ENCODE measurements at regions not wholly inside any gene's neighbourhood (a gene's known extent, or its start where the extent isn't known, plus 50 kb on each side); places are given as distances from the start of the nearest gene placed in this dataset.

DNA sequence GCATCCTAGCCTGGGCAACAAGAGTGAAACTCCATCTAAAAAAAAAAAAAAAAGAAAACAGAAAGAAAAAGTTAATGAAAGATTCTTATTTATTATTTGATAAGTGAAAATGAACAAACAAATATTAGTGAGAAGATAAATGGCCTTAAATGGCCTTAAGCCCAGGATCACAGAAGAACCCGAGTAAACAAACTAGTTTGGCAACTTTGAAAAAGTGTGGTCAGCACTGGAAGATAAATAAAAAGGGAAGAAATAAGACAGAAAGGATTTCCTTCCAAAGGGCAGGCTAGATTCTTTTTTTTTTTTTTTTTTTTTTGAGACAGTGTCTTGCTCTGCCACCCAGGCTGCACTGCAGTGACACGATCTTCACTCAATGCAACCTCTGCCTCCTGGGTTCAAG, 692.4 kb downstream of the CPS1 start:
- Histone ChIP-seq H3K27ac (ENCODE audit: low read depth, low read length) (no peak overlapping the region), H2BK120ac (replicated peaks; ENCODE audit: low read depth, low read length) (no peak overlapping the region), H2BK15ac (ENCODE audit: low read length) (no peak overlapping the region), H2AK5ac (ENCODE audit: low read depth, low read length) (no peak overlapping the region), H3K36me3 (ENCODE audit: control insufficient read depth in 2 of 4, insufficient read depth in 4 of 4, low read length in 3 of 4) (no peaks in the 10 kb centered on the region), H4K91ac (replicated peaks; ENCODE audit: insufficient read length, low read length) (no peak overlapping the region), H3K79me1 (ENCODE audit: low read depth, low read length) (no peaks in the 10 kb centered on the region), H2AFZ (ENCODE audit: low read length) (no peak overlapping the region), H3K4me3 (ENCODE audit: extremely low read depth in 1 of 4, insufficient read depth in 2 of 4, low read depth in 3 of 4, low read length in 4 of 4) (no peak overlapping the region), H3K4ac (replicated peaks; ENCODE audit: insufficient read length, low read depth, low read length) (no peak overlapping the region), H3K23ac (ENCODE audit: insufficient read length) (no peak overlapping the region), H3K27me3 (replicated peaks in 1 of 4; ENCODE audit: control insufficient read depth in 3 of 4, extremely low read depth in 1 of 4, insufficient read depth in 3 of 4, low read length in 3 of 4) (no peaks in the 10 kb centered on the region), H2BK12ac (ENCODE audit: low read depth, low read length) (no peak overlapping the region), H3K79me2 (ENCODE audit: control insufficient read depth in 1 of 2, insufficient read depth in 2 of 2, low read length in 2 of 2) (no peaks in the 10 kb centered on the region), H3K4me1 (replicated peaks in 1 of 4; ENCODE audit: control insufficient read depth in 3 of 4, insufficient read depth in 4 of 4, low read length in 3 of 4) (no peaks in the 10 kb centered on the region; a peak in 1 of 7 replicates), H4K8ac (ENCODE audit: extremely low read depth, insufficient read depth, low read length) (no peak overlapping the region), H3K9ac (replicated peaks in 1 of 4; ENCODE audit: extremely low read depth in 1 of 4, low read depth in 3 of 4, low read length in 3 of 4) (no peak overlapping the region), H3K18ac (ENCODE audit: extremely low read depth, low read length) (no peak overlapping the region), H2BK20ac (ENCODE audit: low read length) (no peak overlapping the region), H3K56ac (replicated peaks; ENCODE audit: insufficient read length, low read depth, low read length) (no peak overlapping the region), H3K9me3 (ENCODE audit: insufficient read depth in 2 of 2, low read depth in 1 of 2, low read length in 1 of 2) (no peaks in the 10 kb centered on the region), H3K14ac (ENCODE audit: insufficient read length) (no peak overlapping the region), H3K4me2 (ENCODE audit: insufficient read depth in 1 of 2, low read depth in 2 of 2, low read length in 2 of 2) (no peak overlapping the region), H4K5ac (ENCODE audit: insufficient read length, low read depth, low read length) (no peak overlapping the region), H2BK5ac (ENCODE audit: low read depth, low read length) (no peak overlapping the region), H3K23me2 (ENCODE audit: low read depth, low read length) (no peaks in the 10 kb centered on the region), H4K20me1 (replicated peaks in 1 of 2; ENCODE audit: control insufficient read depth in 1 of 2, insufficient read depth in 2 of 2, low read length in 2 of 2) (no peaks in the 10 kb centered on the region)
- POLR2A ChIA-PET (ENCODE audit: partially characterized antibody), result no interaction called here
- FAIRE-seq (no peak), DNase-seq (ENCODE audit: low read depth in 1 of 2, low spot score in 2 of 2) (no peak)
- CTCF ChIA-PET (ENCODE audit: partially characterized antibody), result no interaction called here
- no peak for TF ChIP-seq RAD21 (IDR thresholded peaks at IDR 0.05 in 1 of 2, conservative IDR thresholded peaks at IDR 0.05 in 1 of 2; ENCODE audit: low read depth in 2 of 2, low read length in 2 of 2)
- TF ChIP-seq ASH2L (IDR thresholded peaks at IDR 0.05; ENCODE audit: low read length), result no peak
- TF ChIP-seq TAF1 (IDR thresholded peaks at IDR 0.05; ENCODE audit: low read depth, low read length), result no peak
- no peak for TF ChIP-seq CTBP2 (IDR thresholded peaks at IDR 0.05; ENCODE audit: borderline replicate concordance, insufficient read depth, insufficient read length, low read length)
- TF ChIP-seq, protein P1, sequence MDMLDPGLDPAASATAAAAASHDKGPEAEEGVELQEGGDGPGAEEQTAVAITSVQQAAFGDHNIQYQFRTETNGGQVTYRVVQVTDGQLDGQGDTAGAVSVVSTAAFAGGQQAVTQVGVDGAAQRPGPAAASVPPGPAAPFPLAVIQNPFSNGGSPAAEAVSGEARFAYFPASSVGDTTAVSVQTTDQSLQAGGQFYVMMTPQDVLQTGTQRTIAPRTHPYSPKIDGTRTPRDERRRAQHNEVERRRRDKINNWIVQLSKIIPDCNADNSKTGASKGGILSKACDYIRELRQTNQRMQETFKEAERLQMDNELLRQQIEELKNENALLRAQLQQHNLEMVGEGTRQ (IDR thresholded peaks at IDR 0.05; ENCODE audit: low read length), result no peak
- no peak for TF ChIP-seq RFX5 (IDR thresholded peaks at IDR 0.05; ENCODE audit: borderline replicate concordance, low read depth, low read length)
- TF ChIP-seq TCF12 (IDR thresholded peaks at IDR 0.05; ENCODE audit: low read depth, low read length), result no peak
- TF ChIP-seq MAFK (IDR thresholded peaks at IDR 0.05; ENCODE audit: low read depth, low read length), result no peak
- no peak for TF ChIP-seq PHF8 (conservative IDR thresholded peaks at IDR 0.05; ENCODE audit: low read depth, low read length)
- no peak for TF ChIP-seq BACH1 (IDR thresholded peaks at IDR 0.05; ENCODE audit: low read length)
- TF ChIP-seq, protein P2, sequence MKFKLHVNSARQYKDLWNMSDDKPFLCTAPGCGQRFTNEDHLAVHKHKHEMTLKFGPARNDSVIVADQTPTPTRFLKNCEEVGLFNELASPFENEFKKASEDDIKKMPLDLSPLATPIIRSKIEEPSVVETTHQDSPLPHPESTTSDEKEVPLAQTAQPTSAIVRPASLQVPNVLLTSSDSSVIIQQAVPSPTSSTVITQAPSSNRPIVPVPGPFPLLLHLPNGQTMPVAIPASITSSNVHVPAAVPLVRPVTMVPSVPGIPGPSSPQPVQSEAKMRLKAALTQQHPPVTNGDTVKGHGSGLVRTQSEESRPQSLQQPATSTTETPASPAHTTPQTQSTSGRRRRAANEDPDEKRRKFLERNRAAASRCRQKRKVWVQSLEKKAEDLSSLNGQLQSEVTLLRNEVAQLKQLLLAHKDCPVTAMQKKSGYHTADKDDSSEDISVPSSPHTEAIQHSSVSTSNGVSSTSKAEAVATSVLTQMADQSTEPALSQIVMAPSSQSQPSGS (IDR thresholded peaks at IDR 0.05; ENCODE audit: low read length), result no peak
- TF ChIP-seq CBX8 (IDR thresholded peaks at IDR 0.05; ENCODE audit: borderline replicate concordance, low read depth, low read length), result no peak
- no peak for TF ChIP-seq CREB1 (IDR thresholded peaks at IDR 0.05)
- WGBS, 2 experiments (ENCODE audit: extremely low coverage in 1 of 2, insufficient coverage in 1 of 2, insufficient read length in 1 of 2, insufficient replicate concordance in 2 of 2, low coverage in 1 of 2, low lambda C conversion rate in 2 of 2, missing lambda C conversion rate in 1 of 2), result 86% methylated on average over 2 of the region's 2 CpGs; no CpG with 5 or more reads in 1 of the 2 experiments
